Activated CD8-positive, alpha-beta memory T cell treated with anti-CD3 and anti-CD28 coated beads, Interleukin-2, amount 50 U/mL, for 48 hours (primary cell): ENCODE measurements at regions not wholly inside any gene's neighbourhood (a gene's known extent, or its start where the extent isn't known, plus 50 kb on each side); places are given as distances from the start of the nearest gene placed in this dataset.
"Not testable (repeated sequence)": the region's sequence is repeated elsewhere in the genome, so short reads cannot be mapped to it uniquely, and the experiment has no call there.

Experiments used
- DNase-seq: peaks from one replicate; pipeline ENCODE4 v3.0.0-alpha.2; 2020

DNA sequence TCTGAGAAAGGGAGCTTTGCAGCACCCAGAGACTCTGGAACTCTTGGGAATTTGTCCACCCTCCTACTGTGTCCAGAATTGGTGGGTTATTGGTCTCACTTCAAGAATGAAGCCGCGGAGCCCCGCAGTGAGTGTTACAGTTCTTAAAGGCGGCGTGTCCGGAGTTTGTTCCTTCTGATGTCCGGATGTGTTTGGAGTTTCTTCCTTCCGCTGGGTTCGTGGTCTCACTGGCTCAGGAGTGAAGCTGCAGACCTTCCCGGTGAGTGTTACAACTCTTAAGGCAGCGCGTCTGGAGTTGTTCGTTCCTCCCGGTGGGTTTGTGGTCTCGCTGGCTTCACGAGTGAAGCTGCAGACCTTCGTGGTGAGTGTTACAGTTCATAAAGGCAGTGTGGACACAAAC is 824.7 kb downstream of the LRRTM4 start:
- DNase-seq = not testable (repeated sequence)

DNA sequence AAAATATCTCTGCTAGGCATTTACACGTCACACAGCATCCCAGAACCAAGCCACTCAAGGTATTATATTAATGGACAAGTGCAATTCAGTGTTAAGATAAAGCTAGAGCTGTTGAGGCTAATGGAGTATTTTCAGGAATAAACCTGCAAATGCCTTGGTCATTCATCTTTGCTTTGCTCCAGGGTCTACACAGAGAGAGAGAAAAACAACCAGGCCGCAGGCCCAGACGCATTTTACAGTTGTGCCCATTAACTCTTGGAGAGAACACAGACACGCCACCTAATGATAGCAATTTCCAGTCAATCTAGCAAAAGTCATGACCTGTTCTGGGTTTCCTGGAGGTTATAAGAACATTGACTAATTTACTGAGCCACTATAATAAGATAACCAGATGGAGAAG is 829.3 kb downstream of the LRRTM4 start:
- no peak for DNase-seq

DNA sequence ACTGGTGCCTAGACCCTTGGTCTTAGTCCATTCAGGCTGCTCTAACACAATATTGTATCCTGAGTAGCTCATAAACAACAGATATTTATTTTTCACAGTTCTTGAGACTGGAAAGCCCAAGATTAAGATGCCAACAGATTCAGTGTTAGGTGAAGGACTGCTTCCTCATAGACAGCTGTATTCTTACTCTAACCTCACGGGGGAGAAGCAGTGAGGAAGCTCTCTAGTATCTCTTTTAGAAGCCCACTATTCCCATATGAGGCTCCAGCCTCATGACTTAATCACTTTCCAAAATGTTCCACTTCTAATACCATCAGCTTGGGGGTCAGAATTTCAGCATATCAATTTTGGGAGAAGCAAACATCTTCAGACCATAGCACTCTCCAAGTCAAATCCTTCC is 833.4 kb downstream of the LRRTM4 start:
- no peak for DNase-seq

DNA sequence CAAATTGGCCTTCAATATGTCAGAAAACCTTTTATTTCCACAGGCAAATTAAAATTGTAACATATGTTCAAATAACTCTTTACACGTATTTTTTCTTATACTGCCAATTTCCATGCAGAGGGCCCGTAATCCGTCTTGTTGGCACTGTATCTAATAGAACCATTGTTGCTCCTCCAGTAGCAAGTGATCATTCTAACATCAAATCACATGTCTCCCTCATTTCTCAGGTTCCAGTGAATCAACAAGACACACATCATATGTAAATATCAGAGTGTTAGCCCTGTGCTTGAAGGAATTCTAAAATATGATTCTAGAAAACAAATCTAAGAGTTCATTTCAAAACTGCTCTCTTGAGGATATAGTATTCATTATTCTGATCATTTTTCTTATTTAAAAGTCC is 834.3 kb downstream of the LRRTM4 start:
- no peak for DNase-seq

DNA sequence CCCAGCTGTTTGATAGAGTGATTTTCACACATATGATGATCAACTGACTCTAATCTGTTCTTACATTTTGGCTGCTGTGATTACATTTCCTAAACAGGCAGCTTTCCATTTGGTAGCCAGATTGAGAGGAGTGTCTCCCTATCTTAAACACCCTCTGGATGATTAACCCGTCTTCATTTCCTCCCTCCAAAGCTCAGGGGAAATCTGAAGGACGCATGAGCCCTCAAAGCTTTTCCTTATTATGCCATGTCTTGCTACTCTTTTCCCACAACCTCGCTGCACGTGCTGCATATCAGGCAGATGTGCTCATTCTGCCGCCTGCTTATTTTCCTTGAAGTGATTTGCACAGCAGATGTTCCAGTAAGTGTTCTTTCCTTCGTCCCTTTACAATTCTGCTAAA is 837.4 kb downstream of the LRRTM4 start:
- DNase-seq = no peak

DNA sequence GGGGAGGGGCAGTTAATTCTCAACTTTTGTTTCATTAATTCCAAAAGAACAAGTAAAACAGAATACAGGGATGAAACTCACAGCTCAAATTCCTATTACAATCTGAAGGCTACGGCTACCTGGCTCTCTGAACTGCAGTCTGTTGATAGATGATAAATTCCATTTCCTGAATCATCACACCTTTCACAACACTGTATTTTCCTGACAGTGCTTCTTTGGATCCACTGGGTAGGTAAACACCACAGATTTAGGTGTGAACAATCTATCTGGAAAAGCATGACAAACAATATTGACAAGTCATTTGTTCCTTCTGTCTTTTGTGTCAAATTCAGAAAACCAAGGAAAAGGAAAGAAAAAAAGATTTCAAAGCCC is 843.2 kb downstream of the LRRTM4 start:
- DNase-seq = no peak

DNA sequence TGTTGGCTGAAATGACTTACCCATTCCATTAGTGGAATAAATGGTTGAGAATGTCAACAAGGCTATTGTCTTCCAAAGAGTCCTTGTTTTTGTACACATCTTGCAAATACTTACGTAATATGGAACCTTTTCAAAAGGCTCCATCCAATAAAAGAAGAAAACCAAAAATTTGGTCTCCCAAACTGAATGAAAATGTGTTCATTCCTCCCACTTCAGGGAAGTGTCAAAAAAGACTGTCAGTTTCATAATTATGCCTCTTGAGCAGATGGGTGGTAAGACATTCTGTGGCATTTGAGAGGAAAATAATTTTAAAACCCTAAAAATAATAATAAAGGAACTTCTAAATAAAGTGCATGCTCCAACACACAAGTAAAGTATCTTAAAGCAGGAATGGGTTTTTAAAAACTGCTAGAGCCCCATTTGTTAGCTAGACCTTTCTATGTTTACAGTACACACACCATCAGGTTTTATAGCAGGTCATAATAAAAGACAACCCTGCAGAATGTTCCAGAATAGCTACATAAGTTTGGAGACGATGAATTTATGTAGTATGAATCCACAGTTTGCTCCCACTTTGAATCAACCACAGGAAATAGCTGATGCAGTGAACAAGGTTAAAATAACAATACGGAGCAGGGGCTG is 843.7 kb downstream of the LRRTM4 start:
- no peak for DNase-seq

DNA sequence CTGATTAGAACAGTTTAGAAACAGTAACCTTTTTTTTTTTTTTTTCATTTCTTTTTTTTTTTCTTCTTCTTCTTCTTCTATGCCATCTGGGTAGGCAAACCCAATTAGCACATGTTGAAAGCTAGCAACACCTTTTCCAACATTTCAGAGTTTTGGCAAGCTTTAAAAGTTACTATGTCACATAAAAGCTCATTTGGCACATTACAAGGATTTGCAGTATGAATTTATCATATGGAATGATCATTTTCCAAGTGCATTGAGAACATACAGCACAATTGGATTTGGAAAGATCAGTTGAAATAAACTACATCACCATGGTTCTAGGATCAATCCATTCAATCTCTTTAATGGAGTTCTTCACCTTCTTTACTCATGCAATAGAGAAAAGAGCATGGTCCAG is 847.0 kb downstream of the LRRTM4 start:
- no peak for DNase-seq

DNA sequence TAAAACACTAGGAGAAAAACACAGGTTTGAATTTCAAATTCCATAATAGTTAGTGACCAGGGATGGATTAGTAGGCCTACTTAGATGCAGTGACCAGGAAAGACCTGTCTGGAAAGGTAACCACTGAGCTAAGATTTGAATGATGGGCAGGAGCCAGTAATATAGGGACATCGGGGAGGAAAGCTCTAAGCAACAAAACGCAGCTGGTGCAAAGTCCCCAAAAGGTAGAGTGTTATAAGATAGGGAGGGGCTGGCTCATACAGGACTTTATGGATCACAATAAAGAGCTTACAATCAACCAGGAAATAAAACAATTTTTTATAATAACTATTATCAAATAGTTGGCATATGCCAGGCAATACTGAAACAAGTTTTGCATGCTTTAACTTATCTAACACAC is 849.4 kb downstream of the LRRTM4 start:
- DNase-seq = no peak

DNA sequence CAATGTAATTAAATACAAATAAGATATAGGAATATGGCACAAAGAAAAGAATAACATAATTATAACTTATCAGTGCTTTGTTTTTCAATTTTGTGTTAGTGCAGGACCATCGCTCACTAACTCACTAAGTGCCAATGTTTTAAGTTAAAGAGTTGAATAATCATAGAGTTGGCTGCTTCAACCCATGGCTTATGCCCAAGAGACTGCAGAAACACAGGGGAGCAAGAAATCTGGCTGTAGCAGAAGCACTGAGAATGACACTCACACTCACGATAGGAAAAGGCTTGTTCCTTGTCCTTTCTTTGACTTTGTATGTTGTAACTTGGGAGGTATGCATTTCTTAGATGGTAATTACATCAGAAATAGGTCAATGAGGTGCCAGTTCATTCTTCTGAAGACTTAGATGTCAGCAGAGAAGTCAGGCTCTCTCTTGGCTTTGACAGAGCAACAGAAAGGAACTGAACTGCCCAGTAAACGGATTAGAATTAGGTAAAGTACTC is 852.2 kb downstream of the LRRTM4 start:
- DNase-seq = no peak

DNA sequence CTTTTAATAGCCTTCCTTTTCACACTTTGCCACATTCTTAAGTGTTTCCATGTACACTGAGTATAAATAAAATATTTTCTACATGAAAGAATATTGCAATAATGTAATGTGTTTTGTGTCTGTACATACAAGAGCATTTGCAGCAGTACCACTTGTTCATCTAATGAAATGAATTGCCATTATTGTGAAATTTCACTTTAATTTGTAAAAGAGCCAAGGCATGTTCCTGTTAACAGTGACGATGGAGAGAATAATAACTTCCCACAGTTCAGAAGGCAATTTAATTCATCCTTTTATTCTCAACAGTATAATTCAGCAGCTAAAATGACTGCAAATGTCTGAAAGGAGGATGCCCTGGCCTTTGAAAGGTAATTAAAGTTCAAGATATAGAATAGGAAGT is 853.9 kb downstream of the LRRTM4 start:
- no peak for DNase-seq

DNA sequence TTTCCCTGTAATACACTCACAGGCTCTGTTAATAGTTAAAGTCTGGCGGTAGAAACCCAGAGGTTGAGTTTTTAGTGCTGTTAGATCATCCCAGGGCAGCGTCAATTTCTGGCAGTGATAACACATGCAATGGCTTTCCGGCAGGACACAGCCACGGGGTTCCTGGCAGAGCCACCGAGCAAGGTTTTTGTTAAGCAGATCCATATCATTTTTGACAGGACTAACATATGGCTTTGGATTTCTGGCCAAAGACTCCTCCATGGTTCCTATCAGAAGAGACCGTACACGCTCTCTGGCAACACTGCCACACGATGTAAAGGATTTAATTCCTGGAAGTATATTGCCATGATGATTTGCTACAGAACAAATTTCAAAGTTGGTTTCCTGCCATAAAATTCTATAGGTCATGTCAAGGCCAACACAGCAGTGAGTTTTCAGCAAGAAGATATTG is 854.3 kb downstream of the LRRTM4 start:
- no peak for DNase-seq

DNA sequence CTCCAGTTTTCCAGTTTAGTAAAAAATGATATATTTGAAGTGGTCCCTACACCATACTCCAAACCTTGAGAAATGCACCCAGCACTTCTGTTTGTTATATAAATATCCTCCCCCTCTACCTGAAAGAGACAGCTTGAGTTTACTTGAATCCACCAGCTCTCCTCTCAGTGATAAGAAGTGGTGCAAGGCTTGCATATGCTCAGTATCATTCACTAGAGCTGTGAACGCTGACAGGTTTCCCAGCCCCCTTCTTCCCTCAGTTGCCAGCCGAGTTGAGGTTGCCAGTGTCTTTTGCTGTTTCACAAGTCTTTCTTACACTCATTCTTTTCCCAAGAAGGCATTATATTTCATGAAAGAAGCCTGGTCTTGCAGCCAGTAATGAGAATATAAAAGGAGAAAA is 880.0 kb downstream of the LRRTM4 start:
- no peak for DNase-seq

DNA sequence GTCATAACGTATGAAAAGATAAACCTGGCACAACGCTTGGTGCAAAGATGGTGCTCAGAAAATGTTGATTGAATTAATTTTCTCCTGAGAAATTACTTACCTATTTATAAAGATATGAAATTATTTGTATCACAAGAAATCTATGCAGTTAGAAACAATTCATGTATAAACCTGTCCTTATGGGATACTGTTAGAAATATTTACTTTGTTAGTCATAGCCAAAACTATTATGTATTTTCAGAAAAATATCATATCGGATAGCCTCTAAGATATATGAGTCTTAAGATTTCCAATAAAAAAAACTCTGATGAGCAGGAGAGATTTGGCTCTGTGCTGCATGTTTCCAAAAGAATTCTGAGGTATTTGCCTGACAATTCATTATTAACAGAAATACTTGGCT is 880.7 kb downstream of the LRRTM4 start:
- DNase-seq = no peak

DNA sequence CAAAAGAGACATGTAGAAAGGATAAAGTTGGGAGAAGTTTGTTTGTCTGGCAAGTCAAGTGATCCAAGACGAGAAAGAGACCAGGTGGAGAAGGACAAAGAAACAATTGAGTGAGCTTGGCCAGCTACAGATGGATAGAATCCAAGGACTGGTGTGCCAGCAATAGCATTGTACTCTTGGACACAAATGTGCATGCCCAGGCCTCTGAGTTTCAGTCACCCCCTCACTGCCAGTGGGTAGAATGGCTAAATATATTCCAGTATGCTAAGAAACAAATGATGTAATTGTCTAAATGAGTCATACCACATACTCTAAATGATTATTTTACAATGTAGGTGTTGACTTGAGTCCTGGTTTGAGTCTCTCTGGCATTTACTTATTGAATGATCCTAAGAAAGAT is 881.3 kb downstream of the LRRTM4 start:
- no peak for DNase-seq

DNA sequence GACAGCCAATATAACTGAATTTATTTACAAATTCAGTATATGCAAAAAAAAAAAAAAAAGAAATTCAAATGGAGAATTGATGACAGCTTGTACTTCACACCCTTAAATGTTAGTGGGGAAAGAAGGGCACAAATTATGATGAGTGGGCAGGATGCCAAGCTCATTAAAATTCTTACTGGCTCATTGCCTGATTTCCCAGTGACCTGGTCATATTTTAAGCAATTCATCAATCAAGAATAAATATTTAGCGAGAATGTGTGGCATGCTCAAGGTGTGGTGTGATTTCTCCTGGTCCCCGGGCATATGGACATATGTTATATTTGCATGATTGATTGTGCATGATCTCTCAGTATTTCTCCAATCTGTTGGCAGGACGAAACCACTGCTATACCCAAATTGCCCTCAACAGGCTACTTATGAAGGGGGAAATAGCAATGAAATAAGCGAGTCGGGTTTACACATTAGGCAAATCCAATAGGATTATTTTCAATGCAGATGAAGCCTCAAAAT is 883.0 kb downstream of the LRRTM4 start:
- DNase-seq = no peak

DNA sequence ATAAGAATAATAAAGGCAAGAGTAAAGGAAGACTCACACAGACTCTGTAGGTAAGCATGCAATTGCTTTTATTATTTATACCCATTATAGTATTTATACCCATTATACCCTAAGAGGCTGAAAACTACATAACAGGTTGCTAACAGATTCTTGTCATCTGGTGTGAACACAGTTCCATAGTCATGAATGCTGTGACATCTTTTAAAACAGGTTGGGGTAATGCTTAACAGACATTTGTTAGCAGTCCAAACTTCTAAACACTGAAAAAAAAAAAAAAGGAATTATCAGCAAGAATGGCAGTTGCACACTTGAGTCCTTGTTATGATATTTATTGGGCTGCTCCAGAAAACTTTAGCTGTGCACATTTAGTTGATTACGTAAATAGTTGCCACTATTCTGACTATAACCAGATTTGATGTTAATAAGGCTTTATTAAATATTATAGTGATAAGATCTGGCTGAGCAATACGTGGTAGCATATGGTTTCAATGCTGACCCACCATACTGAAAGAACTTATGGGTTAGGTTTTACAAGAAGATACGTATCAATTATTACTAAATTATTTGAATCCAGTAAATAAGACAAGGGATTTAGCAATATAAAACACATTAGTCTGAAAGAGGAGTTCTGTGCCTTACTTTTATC is 888.8 kb downstream of the LRRTM4 start:
- no peak for DNase-seq

DNA sequence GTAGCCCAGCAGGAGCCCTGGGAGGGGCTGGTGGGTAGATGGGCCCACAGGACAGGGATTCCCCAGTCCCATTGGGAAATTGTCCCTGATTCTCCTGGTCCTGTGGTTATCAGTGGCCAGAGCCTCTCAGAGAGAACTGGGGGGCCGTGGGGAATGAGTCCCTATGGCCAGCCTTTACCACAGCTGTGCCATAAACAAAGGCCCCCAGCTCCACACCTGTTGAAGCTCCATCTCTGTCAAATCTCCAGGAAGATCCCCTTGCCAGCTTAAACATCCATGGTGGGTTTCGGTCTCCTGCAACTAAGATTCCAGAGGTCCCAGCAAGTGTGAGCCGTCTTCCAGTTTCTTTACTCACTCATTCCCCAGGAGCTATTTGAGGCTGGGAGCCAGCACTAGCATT is 897.1 kb downstream of the LRRTM4 start:
- DNase-seq = no peak

DNA sequence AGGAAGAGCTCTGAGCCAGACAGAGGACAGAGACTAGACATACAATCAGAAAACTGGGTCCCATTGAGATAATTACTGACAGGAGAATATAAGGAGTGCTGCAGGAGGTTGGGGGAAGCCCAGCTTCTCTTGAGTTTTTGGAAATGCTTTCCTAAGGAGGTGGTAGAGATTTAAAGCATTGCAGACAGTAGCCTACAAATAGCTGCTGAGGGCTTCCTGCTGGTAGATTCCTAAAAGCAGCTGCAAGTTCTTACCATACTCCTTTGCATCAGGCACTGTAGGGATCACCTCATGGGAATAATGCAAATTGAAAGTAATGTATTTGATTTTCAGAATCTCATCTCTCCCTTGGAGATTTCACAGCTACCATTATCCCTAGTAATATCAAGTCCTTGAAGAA is 902.6 kb upstream of the GCFC2 start:
- DNase-seq = no peak

DNA sequence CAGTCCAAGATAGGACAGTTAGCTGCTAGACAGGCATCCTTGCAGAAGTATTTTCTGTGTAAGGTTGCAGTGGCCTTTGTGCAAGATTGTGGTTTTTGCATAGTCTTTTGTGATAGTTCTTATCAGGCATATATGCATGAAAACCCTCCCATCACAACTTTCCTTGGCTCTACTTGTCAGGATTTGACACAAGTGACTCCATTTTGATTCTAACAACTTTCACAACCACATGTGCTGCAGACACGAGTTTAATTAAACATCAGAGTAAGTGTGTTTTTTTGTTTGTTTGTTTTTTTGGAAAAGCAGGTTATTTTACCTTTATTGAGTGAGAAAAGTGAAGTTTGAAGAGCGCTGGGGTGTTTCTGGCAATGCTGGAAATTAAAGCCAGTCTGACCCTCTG is 902.0 kb upstream of the GCFC2 start:
- no peak for DNase-seq

DNA sequence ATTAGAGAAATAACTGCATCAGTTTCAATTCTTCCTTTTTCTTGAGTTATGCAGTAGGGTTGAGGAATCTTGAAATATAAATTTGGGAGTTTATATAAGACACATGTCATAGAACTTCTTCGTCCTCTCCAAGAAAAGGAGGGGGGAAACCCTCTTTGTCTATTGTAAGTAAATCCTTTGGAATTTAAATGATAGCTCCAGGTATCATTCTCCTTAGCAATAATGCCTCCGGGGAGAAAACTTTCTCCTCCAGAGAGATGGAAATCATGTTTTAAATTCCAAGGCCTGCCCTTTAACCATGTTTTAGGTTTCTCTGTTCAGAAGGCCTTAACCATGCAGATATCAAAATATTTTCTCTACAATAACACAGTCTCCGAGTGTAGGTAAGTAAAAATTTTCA is 899.7 kb upstream of the GCFC2 start:
- no peak for DNase-seq

DNA sequence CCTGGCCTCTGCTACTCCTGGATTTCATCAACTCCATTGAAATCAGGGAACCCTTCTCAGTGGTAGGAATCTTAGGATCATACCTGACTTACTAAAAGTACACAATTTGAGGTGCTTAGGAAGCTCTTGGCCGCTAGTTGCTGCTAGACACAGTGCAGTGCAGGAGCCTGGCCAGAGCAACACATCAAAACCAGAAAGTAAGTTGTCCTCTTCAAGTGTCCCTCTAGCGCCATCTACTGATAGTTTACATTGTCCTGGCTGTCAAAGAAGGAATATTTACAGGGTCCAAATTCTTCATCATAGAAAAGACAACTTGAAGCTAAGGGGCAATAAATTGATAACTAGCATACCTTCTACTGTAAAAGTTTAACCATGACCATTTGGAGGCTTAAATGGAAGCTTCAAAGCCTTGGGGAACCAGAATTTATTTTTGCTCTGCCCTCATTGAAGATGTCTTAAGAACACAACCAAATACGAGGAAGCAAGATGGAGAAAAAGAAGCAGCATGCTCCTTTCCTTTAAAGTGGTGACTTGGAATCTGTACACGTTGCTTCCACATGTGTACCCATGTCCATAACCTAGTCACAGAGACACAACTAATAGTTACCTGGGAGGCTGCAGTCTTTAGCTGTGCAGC is 889.1 kb upstream of the GCFC2 start:
- no peak for DNase-seq

DNA sequence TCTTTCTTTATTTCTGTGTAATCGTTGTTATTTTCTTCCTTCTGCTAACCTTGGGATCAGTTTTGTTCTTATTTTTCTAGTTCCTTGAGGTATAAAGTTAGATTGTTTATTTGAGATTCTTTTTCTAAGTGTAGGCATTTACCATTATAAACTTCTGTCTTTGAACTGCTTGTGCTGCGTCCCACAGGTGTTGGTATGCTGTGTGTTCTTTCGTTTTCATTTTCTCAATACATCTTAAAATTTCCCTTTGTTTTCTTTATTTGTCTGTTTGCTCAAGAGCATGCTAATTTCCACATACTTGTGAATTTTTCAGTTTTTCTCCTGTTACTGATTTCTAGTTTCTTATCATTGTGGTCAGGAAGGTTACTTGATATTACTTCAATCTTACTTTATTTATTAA is 873.8 kb upstream of the GCFC2 start:
- DNase-seq = no peak

DNA sequence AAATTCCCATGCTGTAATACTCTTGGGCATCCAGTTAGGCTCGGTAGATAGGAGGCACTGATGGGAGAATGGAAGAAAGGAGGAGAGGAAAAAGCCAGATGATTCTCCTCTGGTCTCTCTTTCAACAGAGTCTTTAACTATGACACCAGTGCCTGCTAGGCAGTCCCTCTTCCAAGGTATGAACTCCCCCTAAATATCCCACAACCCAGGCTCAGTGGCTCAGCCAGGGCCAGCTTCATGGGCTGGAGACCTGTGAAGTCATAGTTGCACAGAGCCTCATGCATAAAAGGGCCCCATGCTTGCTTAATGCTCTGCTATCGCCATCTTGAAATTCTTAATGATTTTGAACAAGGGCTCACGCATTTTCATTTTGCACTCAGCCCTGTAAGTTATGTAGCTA is 869.2 kb upstream of the GCFC2 start:
- no peak for DNase-seq
